ENCODE measurements at regions not wholly inside any gene's neighbourhood (a gene's known extent, or its start where the extent isn't known, plus 50 kb on each side); places are given as distances from the start of the nearest gene placed in this dataset.
"Not testable (repeated sequence)": the region's sequence is repeated elsewhere in the genome, so short reads cannot be mapped to it uniquely, and the experiment has no call there.

DNA sequence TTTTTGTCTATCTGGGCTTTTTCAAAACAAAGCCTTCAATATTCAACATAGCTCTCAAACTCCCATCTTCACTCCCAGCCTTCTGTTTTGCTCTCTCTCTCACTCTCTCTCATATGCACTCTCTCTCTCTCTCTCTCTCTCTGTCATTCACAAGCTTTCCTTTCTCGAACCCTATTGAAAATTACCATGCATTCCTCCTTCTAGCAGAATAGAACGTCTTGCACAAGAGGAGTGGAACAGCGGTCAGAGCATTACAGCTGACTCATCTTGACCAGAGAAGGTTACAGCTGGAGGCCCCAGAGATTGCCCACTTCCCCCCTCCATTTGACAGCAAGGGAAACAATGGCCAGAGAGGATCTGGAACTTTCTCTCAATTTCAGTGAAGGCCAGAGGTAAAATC is 51.0 kb upstream of the LIFR start:
- DNase-seq (no peak), ATAC-seq (ENCODE audit: poor library complexity) (no peak)
- intact Hi-C loops (cut with DNase I), result loop anchor here (5.0 kb wide), 1 partner anchor 45 kb away; no protein-coding TSS in a partner anchor

DNA sequence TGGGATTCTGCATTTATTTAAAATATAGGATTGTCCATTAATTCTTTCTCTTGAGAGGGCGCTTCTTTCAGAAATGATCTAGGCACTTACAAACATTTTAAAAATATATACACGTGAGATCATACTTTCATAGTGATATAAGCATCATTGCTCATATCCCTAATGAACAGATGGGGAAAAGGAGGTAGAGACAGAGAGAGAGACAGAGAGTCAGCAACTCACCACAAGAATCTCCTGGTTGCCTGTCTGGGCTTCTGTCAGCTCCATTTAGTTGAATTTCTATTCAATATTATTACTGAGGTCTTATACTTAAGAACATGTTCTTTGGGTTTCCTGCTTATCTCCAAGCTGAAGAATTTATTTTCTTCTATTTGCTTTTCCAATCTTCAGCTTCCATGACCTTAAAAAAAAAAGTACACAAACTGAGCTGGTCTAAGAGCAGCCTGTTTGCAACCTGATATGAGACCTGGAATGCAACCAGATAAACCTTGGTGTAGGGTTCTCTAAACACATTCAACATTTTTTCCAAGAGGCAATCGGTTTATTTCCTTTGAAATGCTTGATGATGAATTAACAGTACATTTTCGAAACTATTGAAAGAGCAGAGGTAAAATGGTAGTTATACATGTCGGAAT is 51.6 kb upstream of the LIFR start:
- intact Hi-C loops (cut with DNase I), result loop anchor here (5.0 kb wide), 1 partner anchor 44 kb away; no protein-coding TSS in a partner anchor
- ATAC-seq (ENCODE audit: poor library complexity), result peak; percentile 47
- no peak for DNase-seq

DNA sequence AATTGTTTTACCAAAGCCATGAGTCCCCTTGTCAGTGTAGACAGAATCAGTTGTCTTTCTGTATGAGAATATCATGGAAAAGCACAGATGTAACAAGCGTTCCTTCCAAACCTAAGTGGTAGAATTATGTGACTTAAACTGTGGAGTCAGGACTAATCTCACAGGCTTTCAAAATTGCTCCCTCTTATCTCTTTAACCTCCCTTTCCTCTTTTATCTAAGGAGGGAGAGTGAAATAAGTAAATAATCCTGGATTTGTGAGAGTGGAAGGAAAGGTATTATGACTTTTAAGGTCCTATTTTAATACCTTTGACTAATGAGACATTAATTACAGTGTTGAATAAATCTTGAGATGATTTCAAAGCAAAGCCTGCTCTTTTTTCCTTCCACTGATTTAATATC is 52.4 kb upstream of the LIFR start:
- ATAC-seq (ENCODE audit: poor library complexity) (no peak), DNase-seq (no peak)
- intact Hi-C loops (cut with DNase I), result loop anchor here (5.0 kb wide), 1 partner anchor 43 kb away; no protein-coding TSS in a partner anchor

DNA sequence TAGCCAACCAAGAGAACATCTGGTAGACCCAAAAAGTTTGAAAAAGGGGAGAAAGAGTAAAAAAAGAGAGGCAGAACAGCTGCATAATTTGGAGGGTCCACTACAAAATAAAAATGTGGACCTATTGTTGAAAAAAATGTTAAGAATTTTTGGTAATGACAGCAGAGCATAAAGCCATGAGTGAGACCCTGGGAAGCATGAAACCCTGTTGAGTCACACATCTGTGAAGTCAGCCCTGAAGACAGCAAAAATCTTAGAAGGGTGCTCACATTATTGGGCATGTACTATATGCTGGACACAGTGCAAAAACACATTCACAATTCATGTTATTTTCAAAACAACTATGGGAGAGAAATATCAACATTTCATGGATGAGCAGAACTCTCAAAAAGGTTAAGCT is 56.4 kb upstream of the LIFR start:
- intact Hi-C loops (cut with DNase I), result no loop called here
- DNase-seq, result no peak
- ATAC-seq (ENCODE audit: poor library complexity), result no peak

DNA sequence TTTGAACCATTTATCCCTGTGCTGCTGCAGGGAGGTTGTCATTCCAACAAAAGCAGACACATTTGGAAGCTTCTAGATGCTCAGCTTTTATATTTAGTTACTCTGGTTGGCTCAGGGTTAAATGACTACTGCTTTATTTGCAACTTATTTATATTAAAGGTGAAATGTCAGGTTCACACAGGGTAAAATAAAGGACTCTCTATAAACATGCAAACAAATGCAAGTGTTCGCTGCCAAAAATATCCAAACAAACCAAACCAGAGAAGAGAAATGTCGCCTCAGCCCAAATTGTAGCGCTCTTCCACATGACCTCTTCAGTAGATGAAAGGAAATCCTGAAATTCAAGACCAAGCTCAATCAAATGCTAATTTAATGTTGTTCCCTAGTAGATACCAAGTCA is 57.0 kb upstream of the LIFR start:
- intact Hi-C loops (cut with DNase I), result no loop called here
- no peak for ATAC-seq (ENCODE audit: poor library complexity)
- no peak for DNase-seq

DNA sequence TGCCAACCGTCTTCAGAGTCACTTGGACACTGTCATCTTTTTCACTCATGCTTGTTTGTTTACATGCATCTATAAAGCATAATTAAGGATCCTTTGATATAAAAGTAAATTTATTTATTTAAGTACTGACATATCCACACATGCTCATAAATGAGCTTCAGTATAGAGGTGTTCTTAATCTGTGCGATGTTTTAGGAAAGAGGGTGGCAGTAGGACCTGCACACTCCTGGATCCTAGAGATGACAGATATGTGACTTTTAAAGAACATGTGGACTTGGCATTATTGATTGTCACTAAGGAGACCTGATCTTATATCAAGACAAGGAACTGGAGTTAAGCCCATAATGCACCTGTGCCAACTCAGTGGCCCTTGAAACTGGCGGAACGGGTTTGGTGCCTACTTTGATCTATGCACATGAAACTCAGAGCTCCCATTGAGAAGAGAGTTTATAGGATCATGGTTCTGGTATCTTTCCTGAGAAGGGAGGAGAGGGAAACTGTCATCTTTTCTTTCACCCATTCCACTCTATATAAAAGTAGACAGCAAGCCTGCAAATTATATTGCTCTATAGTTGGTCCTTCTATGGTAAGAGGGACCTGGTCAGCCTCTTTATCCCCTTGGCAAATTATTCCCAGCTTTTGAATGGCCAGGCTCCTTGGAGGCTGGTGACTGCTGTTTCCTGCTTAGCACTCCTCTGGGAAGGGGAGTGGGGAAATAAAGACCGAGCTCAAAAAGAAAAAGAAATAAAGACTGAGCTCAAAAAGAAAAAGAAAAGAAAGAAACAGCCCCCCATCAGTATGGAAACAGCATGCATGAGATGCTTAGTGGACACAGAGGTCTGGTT is 57.8 kb upstream of the LIFR start:
- no peak for ATAC-seq (ENCODE audit: poor library complexity)
- DNase-seq, result no peak
- intact Hi-C loops (cut with DNase I), result no loop called here

DNA sequence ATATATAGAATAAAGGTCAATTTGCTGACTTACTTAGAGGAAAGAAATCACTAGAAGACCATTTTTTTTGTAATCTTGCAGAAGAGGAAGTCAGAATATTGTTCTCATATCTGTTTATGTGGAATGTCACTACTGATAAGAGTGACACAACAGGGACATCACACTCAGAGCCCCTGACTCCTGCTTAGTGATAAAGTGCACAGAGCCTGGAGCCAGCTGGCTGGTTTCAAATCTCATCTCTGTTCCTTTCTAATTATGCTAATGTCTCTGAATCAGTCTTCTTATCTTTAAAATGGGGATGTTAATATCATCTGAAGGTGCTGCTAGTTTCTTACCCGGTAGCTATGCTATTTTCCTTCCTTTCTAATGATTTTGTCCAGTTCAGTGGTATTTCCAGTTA is 58.6 kb upstream of the LIFR start:
- intact Hi-C loops (cut with DNase I), result no loop called here
- DNase-seq (no peak), ATAC-seq (ENCODE audit: poor library complexity) (no peak)

DNA sequence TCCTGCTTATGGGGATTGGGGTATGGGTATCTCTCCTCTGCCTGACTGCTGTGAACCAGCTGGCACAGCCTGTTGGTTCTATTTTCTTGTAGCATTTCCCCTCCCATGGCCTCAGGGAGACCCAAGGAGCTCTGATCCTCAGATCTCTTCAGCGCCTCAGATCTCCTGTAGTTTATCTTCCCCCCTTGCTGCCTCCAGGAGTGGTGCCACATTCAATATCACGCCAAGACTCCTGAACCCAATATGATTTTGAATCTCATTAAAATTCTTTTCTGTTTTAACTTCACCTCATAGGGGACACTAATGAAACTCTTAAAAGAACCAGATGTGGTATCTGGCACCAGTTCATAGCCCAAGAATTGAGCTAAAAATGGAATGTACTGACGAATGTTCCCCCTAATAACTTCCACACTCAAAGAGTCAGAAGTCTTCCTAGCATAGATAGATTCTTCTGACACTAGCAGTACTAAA is 59.6 kb upstream of the LIFR start:
- ATAC-seq (ENCODE audit: poor library complexity), result peak; percentile 38
- DNase-seq, result no peak
- intact Hi-C loops (cut with DNase I), result no loop called here

DNA sequence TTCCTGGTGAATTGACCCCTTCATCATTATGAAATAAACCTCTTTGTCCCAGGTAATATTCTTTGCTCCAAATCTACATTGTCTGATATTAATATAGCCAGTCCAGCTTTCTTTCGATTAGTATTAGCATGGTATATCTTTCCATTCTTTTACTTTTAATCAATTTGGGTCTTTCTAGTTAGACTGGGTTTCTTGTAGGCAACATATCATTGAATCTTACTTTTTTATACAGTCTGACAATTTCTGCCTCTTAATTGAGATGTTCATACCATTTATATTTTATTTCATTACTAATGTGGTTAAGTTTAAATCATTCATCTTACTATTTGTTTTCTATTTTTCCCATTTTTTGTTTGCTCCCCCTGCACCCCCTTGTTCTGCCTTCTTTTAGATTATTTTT is 61.7 kb upstream of the LIFR start:
- DNase-seq, result no peak
- ATAC-seq (ENCODE audit: poor library complexity), result no peak

DNA sequence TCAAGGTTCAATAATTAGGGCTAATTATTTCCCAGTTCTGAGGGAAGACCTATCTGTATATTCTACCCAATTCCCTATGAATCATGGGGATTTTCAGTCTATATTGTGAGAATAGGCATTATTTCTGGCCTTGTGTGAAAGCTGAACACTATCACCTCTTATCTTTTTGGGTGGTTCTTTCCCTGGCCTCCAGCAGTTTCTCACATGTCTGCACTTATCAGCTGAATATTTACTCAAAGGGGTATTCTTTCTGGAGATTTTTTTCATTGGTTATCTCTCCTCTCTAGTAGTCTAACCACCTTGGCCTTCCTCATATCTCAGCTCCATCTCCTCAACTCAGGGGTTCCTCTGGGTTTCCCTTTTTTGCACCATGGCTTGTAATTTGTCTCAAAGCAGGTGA is 64.9 kb upstream of the LIFR start:
- intact Hi-C loops (cut with DNase I), result no loop called here
- ATAC-seq (ENCODE audit: poor library complexity) (no peak), DNase-seq (no peak)

More for the DNA sequence above, 61.7 kb upstream of the LIFR start:
- intact Hi-C loops (cut with DNase I), result no loop called here

DNA sequence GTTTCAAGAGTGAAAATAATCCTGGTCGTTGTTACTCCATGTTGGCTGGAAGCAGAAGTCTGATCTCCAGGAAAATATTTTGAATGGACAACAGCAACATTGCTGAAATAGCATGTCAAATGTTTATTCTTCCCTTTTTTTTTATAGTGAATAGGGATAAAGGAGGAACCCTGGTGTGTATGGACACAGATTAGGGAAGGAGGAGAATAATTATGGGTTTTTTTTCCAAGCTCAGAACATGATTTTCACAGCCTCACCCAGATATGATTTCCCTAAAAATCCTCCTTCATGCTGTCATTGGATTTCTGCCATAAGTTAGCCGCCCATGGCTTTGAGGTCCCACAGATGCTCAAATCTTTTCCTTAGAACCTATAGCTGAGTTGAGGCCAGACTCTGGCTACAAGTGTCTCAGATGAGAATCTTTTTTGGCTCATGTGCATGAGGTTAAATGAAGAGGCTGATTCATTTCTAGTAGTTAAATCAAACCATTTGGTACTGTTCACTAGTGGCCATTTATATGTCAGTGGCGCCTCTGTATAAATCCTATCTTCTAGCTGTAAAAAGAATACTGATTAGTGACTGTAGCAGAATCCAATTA is 65.5 kb upstream of the LIFR start:
- ATAC-seq (ENCODE audit: poor library complexity), result no peak
- no peak for DNase-seq

DNA sequence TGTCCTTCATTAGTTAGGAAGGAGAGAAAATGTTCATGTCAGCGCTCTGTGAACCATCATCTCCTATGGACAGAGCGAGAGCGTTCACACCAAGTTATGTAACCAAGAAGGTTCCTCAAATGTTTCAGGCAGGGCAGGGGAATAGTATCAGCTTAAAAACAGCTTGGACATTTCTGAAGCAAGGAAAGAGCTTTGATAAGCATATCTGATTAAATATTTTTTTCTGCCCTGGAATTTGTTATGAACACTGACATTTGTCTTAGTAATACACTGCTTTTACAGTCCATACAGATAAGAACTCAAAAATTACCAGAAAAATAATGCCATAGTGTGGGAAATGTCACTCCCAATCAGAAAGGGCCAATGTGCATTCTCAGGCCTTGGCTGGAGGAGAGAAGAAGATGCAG is 66.3 kb upstream of the LIFR start:
- DNase-seq, result no peak
- intact Hi-C loops (cut with DNase I), result no loop called here
- peak; percentile 53 for ATAC-seq (ENCODE audit: poor library complexity)

More for the DNA sequence above, 65.5 kb upstream of the LIFR start:
- intact Hi-C loops (cut with DNase I), result no loop called here

DNA sequence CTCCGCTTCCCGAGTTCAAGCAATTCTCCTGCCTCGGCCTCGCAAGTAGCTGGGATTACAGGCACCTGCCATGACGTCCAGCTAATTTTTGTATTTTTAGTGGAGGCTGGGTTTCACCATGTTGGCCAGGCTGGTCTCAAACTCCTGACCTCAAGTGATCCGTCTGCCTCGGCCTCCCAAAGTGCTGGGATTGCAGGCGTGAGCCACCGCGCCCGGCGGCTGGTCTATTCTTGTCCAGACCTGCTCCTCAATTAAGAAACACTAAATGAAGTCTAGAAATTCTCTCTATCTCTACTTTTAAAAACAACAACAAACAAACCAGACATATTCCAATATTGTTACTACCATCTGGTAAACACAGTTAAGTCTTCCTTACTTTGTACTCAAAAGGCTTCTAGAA is 68.1 kb upstream of the LIFR start:
- ATAC-seq (ENCODE audit: poor library complexity); intact Hi-C loops (cut with DNase I); DNase-seq: not testable (repeated sequence)

DNA sequence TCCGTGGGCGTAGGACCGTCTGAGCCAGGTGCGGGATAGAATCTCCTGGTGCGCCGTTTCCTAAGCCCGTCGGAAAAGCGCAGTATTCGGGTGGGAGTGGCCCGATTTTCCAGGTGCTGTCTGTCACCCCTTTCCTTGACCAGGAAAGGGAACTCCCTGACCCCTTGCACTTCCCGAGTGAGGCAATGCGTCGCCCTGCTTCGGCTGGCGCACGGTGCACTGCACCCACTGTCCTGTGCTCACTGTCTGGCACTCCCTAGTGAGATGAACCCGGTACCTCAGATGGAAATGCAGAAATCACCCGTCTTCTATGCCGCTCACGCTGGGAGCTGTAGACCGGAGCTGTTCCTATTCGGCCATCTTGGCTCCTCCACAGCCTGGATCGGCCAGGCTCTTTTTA is 74.9 kb upstream of the LIFR start:
- intact Hi-C loops (cut with DNase I); DNase-seq; ATAC-seq (ENCODE audit: poor library complexity): not testable (repeated sequence)

DNA sequence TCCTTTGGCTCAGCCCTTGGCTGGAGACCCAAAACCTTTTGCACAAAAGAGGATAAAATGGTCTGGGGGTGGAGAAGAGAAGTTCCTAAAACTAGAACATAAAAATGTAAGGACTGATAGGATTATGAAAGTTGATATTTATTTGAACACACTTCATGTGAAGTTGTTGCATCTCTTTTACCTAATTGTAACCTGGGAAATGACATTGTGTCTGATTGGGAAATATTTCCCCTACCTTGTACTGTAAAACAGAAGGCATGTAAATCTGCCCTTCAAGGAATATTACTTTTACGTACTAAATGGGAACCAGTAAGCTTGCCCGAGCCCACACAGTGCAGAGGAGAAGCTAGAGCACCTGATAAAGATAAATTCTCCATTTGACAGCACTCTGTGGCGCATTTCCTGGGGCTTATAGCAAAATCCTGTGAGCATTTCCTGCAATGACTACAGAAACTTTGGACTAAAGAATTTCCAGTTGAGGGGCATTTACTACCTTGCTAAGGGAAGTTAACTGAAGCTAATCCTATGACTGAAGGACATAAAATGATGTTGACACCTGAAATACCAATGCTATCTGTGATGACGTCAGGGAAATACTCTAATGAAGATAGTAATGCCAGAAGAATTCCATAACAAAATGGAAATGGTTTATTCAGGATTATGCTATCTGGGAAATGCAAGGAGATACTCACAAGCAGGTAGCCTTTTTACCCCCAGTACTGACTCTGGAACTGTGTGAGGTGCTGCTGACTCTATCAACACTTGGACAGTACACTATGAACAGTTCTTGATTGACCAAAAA is 78.3 kb upstream of the LIFR start:
- DNase-seq (no peak), ATAC-seq (ENCODE audit: poor library complexity) (no peak)
- intact Hi-C loops (cut with DNase I), result no loop called here

DNA sequence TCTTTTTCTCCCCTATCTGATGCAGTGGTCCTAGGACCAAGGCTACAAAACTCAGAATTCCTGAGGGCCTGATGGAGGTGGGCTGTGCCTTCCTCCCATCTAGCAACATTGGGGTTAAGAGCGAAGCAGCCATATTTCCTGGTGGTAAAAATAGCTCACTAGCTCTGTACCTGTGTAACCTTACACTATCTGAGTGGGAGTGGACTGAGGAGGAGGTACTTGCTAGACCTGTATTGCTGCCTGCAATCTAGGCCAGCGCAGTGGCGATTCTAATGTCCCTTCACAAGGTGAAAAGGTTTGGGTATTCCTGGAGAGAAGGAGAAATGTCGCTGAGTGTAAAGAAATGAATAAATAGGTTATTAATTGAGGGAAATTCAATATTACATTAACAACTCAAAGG is 80.2 kb upstream of the LIFR start:
- intact Hi-C loops (cut with DNase I), result no loop called here
- no peak for ATAC-seq (ENCODE audit: poor library complexity)
- no peak for DNase-seq

DNA sequence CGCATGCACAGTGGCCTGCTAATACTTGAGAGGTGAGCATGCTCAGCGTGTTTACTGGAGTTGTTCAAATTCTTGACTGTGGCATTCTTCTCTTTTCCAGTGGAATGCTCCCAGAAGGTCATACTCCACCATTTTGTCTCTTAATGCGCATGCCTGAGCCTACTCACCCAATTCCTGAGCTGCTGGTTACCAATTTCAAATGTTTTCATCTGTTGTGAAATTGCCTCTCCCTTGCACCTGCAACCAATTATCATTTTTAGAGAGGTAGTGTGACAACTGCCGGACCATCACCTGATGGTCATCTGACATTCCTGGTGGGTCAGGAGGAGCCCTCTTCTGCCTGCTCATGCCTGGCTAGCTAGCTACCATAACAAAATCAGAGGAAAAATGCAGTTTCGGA is 82.2 kb upstream of the LIFR start:
- no peak for DNase-seq
- no peak for ATAC-seq (ENCODE audit: poor library complexity)
- intact Hi-C loops (cut with DNase I), result no loop called here

DNA sequence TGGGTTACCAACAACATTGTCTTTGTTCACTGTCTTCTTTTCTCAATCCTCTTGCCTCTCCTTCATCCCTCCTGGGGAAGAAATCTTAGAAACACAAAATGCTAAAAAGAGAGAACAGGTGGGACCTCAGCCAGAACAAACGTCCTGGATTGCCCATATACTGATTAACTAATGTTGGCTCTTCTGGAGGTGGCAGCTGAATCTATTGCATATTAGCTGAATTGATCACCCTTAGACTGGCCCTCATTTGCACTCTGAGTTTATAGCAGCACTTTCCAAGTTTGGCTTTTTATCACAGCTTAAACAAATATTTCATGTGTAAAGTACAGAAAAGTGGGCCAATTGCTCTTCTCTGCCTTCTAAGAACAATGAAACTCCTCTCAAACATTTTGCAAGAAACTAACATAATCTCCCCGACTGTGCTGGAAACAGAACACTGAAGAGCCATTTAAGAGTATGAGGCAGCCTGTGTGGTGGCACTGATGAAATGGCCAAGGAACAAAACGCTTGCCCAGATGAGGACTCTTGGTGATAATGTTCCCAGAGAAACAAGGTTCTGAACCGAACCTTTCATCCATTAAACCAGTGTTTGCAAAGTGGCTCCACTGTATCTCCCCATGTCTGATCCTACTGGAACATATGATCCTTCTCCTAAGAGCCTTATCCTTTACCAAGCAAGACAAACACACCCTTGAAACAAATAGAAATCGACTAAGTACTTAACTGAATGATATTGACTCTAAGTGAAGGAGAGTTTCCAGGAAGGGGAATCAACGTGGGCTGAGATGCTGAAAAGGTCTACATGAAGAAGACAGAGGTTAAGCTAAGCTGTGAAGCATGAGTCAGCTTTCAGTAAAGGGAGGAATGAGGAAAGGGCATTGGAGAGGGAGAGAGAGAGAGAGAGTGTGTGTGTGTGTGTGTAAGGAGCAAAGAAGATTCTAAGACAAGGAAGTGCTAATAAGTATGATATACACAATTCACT is 83.2 kb upstream of the LIFR start:
- DNase-seq (no peak), ATAC-seq (ENCODE audit: poor library complexity) (no peak)
- intact Hi-C loops (cut with DNase I), result no loop called here

Data from Right ventricle myocardium superior (tissue), 1 donor.